RWPE1 (cell line): ENCODE measurements at regions not wholly inside any gene's neighbourhood (a gene's known extent, or its start where the extent isn't known, plus 50 kb on each side); places are given as distances from the start of the nearest gene placed in this dataset.
"Not testable (repeated sequence)": the region's sequence is repeated elsewhere in the genome, so short reads cannot be mapped to it uniquely, and the experiment has no call there.

Experiments used
- CTCF ChIA-PET: fragments of 350-600 bp; sonication (Branson Sonifier 250); formaldehyde crosslinking; extraction: SDS; loops from one replicate; lab custom pipeline; 2021; lab: Yijun Ruan, JAX
- POLR2A ChIA-PET: fragments of 400-600 bp; formaldehyde crosslinking; extraction: SDS; loops from one replicate; lab custom pipeline; 2020; ENCODE audit warnings: antibody characterized with exemption; ENCODE audit not compliant: low non-redundant PET; lab: Yijun Ruan, JAX
- DNase-seq: peaks from one replicate; pipeline ENCODE4 v3.0.0; 2012; ENCODE audit warnings: low spot score
- H3K27ac ChIP-seq: fragments of 450-650 bp; 2 replicates; pipeline ENCODE4 v1.5.1; 2017
- TF ChIP-seq, protein P1 (sequence below): fragments of 450-650 bp; conservative IDR thresholded peaks from 2 replicates; pipeline ENCODE4 v1.5.1; 2017; ENCODE audit warnings: low read depth, mild to moderate bottlenecking

DNA sequence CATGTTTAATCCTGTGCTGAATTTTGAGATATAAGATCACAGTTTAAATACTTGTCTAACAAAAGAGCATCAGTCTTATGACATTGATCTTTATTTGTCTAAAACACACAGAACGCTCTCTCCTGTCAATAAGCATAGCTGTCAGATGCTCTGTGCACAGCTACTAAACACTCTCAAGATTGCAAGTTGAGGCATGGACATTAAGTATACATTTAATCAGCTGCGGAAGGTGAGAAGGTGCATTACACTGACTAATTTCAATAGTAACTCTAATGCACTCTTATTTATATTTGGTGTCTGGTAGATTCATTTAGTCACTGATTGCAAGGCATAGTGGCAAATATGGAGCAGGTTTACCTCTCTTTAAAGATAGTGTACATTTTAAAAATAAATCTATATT is 580.3 kb upstream of the NRP1 start:
- no peak for DNase-seq
- ChIA-PET CTCF (no interaction called here), POLR2A (no interaction called here)
- no peak overlapping the region for H3K27ac ChIP-seq
- TF ChIP-seq, protein P1, sequence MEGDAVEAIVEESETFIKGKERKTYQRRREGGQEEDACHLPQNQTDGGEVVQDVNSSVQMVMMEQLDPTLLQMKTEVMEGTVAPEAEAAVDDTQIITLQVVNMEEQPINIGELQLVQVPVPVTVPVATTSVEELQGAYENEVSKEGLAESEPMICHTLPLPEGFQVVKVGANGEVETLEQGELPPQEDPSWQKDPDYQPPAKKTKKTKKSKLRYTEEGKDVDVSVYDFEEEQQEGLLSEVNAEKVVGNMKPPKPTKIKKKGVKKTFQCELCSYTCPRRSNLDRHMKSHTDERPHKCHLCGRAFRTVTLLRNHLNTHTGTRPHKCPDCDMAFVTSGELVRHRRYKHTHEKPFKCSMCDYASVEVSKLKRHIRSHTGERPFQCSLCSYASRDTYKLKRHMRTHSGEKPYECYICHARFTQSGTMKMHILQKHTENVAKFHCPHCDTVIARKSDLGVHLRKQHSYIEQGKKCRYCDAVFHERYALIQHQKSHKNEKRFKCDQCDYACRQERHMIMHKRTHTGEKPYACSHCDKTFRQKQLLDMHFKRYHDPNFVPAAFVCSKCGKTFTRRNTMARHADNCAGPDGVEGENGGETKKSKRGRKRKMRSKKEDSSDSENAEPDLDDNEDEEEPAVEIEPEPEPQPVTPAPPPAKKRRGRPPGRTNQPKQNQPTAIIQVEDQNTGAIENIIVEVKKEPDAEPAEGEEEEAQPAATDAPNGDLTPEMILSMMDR: no peak

DNA sequence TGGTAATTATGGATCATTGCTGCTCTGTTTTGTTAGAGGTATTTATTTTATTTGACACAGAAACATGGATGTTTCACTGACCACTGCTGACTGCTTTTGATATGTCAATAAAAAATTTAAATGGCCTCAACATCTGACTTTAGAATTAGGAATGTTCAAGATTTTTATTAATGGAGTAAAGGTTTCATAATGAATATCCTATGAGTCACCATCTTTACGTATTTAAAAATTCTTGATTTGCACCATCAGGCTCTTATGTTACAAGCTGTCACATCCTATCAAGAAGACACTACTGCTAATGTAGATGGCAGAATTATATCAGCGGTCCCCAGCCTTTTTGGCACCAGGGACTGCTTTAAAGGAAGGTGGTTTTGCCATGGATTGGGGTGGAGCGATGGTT is 578.7 kb upstream of the NRP1 start:
- TF ChIP-seq, protein P1: no peak
- ChIA-PET CTCF (interaction anchor here (1.0 kb wide), 1 partner anchor 114 kb away, joined by 3 read pairs; no protein-coding TSS in a partner anchor), POLR2A (no interaction called here)
- no peak overlapping the region for H3K27ac ChIP-seq
- DNase-seq: peak; percentile 15

DNA sequence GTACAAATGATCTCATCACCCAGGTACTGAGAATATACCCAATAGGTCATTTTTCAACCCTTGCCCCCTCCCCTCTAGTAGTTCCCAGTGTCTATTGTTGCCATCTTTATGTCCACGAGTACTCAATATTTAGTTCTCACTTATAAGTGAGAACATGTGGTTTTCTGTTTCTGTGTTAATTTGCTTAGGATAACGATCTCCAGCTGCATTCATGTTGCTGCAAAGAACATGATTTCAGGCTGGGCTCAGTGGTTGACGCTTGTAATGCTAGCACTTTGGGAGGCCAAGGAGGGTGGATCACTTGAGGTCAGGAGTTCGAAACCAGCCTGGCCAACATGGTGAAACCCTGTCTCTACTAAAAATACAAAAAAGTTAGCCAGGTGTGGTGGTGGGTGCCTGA is 575.0 kb upstream of the NRP1 start:
- DNase-seq, H3K27ac ChIP-seq, POLR2A ChIA-PET, CTCF ChIA-PET: not testable (repeated sequence)

DNA sequence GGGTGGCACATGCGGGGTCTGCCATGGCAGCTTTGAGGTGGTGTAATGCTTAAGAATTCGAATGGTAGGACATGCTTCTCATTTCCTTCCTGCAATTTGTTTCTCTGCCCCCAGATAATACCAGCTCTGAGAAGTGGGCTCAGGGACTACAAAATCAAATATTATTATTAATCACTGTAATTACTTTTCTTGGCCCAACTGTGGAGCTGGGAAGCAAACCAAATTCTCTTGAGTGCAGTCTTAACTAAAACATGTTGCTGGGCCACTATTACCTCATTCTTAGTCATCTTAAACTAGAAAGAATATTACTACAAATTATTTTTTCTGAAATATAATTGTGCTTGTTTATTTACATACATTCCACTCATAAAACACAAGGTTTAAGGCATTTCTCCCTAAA is 566.7 kb upstream of the NRP1 start:
- DNase-seq: peak; percentile 44
- POLR2A ChIA-PET: no interaction called here
- no peak overlapping the region for H3K27ac ChIP-seq
- CTCF ChIA-PET: interaction anchor here (0.6 kb wide), 1 partner anchor 811 kb away, joined by 3 read pairs; no protein-coding TSS in a partner anchor
- TF ChIP-seq, protein P1: no peak

DNA sequence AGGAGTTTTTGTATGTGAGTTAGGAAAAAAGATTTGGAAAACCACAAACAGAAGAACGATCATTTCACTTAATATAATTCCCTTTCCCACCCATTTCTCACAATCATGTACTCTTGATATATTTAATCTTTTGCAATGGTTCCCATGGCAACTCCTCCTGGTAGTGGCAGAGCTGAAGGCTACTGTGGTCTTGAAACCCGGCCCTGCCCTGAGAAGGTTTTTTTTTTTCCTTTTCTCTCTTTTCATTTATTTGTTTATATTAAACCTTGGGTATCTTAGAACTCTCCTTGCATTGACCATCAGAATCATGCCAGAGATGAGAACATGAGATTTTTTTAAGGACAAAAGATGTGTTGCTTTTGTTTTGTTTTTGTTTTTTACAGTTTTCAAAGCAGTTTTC is 566.1 kb upstream of the NRP1 start:
- CTCF ChIA-PET: no interaction called here
- no peak for DNase-seq
- POLR2A ChIA-PET: no interaction called here

DNA sequence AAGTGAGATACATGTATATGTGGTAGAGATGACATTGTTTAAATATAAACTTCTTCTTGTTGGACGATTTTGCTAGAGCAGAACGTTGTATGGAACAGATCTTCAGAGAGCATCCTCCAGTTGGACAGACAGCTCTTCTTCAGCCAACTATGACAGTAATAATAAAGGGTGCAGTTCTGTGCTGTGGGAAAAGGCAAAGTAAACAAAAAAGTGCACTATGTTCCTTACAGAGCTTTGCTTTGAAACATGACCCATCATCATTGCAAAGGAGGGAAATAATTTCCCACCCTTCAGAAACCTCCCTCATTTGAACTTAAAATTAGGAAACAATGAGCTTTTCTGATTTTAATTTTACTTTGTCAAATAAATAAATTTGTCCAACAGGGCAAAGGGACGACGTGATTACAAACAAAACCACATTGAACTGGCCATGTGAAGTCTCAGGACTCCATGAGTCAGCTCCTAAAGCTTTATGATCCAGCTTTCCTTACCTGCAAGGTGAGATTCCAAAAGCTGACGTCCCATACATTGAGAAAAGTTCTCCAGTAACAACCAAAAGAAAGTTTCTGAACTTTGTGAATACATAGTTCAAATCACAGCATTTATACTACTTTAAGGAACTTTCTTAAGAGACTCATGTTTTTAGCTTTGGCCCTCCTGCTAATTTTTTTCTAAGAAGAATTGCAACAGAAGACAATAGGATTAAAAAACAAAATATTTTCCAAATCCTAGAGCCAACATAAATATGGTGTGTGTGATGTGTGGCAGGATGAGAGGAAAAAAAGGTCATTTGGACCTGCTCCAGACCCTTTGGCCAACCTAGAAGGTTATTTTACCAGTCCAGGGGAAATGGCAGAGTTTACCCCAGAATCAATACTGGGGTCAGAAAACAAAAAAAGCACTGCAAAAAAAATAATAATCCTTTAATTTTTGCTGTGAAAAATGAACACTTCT is 565.4 kb upstream of the NRP1 start:
- no peak overlapping the region for H3K27ac ChIP-seq
- ChIA-PET POLR2A (no interaction called here), CTCF (interaction anchor here (0.6 to 0.7 kb wide), 2 partner anchors 557 to 798 kb away, joined by 3 to 4 read pairs; no protein-coding TSS in a partner anchor)
- peak; percentile 48 for DNase-seq
- TF ChIP-seq, protein P1: no peak

More for the DNA sequence above, 566.1 kb upstream of the NRP1 start:
- TF ChIP-seq, protein P1: no peak
- no peak overlapping the region for H3K27ac ChIP-seq

DNA sequence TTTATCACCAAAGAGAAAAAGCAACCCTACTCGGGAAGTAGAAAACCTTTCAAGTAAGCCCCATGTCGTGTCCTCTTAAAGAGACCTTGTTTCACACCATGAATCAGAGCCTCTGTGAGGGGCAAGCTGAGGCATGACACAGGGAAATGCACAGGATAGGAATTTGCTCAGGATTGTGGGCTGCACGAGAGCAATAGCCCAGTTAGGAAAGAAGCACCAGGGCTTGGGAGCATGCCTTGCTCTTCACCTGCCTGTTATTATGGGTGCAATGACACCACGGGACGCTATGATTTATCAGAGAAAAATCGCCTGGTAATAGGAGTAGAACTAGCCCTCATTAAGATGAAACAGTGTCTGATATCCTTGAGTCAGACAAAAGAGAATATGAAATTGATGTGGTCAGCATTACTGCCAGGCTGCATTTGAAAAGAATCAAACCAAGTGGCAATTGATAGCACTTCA is 562.9 kb upstream of the NRP1 start:
- ChIA-PET CTCF (no interaction called here), POLR2A (no interaction called here)
- peak overlapping the region; percentile 68 for H3K27ac ChIP-seq
- TF ChIP-seq, protein P1: no peak
- DNase-seq: peak; percentile 94
